Ishikawa (cell line): ENCODE measurements at regions not wholly inside any gene's neighbourhood (a gene's known extent, or its start where the extent isn't known, plus 50 kb on each side); places are given as distances from the start of the nearest gene placed in this dataset.

Experiments used
- FOXM1 ChIP-seq: IDR thresholded peaks from 2 replicates; pipeline ENCODE4 v1.6.1; 2012; ENCODE audit warnings: low read depth, borderline replicate concordance
- TAF1 ChIP-seq: IDR thresholded peaks from 2 replicates; pipeline ENCODE4 v1.6.1; 2012; ENCODE audit warnings: low read depth, mild to moderate bottlenecking
- TCF12 ChIP-seq: IDR thresholded peaks from 2 replicates; pipeline ENCODE4 v1.6.1; 2012; ENCODE audit warnings: low read depth
- TEAD4 ChIP-seq: IDR thresholded peaks from 2 replicates; pipeline ENCODE4 v1.6.1; 2012
- USF1 ChIP-seq: IDR thresholded peaks from 2 replicates; pipeline ENCODE4 v1.6.1; 2012
- TF ChIP-seq, protein P1 (sequence below): IDR thresholded peaks from 2 replicates; pipeline ENCODE4 v1.6.1; 2012; ENCODE audit warnings: low read depth, mild to moderate bottlenecking

- TF ChIP-seq USF1 (no peak), TAF1 (no peak), TEAD4 (no peak), FOXM1 (no peak), TCF12 (no peak)
- TF ChIP-seq, protein P1, sequence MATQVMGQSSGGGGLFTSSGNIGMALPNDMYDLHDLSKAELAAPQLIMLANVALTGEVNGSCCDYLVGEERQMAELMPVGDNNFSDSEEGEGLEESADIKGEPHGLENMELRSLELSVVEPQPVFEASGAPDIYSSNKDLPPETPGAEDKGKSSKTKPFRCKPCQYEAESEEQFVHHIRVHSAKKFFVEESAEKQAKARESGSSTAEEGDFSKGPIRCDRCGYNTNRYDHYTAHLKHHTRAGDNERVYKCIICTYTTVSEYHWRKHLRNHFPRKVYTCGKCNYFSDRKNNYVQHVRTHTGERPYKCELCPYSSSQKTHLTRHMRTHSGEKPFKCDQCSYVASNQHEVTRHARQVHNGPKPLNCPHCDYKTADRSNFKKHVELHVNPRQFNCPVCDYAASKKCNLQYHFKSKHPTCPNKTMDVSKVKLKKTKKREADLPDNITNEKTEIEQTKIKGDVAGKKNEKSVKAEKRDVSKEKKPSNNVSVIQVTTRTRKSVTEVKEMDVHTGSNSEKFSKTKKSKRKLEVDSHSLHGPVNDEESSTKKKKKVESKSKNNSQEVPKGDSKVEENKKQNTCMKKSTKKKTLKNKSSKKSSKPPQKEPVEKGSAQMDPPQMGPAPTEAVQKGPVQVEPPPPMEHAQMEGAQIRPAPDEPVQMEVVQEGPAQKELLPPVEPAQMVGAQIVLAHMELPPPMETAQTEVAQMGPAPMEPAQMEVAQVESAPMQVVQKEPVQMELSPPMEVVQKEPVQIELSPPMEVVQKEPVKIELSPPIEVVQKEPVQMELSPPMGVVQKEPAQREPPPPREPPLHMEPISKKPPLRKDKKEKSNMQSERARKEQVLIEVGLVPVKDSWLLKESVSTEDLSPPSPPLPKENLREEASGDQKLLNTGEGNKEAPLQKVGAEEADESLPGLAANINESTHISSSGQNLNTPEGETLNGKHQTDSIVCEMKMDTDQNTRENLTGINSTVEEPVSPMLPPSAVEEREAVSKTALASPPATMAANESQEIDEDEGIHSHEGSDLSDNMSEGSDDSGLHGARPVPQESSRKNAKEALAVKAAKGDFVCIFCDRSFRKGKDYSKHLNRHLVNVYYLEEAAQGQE, result no peak
Measured at GRCh38 chr4:22962295-22962694, 269.6 kb downstream of the GBA3 start.
